GM12878 (cell line): ENCODE measurements at regions not wholly inside any gene's neighbourhood (a gene's known extent, or its start where the extent isn't known, plus 50 kb on each side); places are given as distances from the start of the nearest gene placed in this dataset.

Source experiments
- ATAC-seq: fragments of 200-7000 bp; cut with Tn5 transposase; 3 replicates; pipeline ENCODE4 v1.9.1; 2020; ENCODE audit warnings: mild to moderate bottlenecking, moderate library complexity
- BruUV-seq: library from RNA; stranded (reverse); fragments of 400-500 nt; replicated peaks from 2 replicates; lab custom pipeline; 2021; lab: Mats Ljungman, UMichigan
- CTCF ChIA-PET: fragments of 300-600 bp; sonication (Branson Sonifier 250); formaldehyde crosslinking; extraction: SDS; loops from one replicate; lab custom pipeline; 2021; ENCODE audit warnings: inconsistent platforms; lab: Yijun Ruan, JAX
- POLR2A ChIA-PET: fragments of 350-600 bp; formaldehyde crosslinking; extraction: SDS; loops from one replicate; lab custom pipeline; 2021; ENCODE audit warnings: inconsistent platforms; lab: Charles Lee
- RAD21 ChIA-PET: fragments of 300-600 bp; sonication (Branson Sonifier 250); formaldehyde crosslinking; loops from one replicate; lab custom pipeline; 2023; ENCODE audit warnings: antibody characterized with exemption; ENCODE audit not compliant: unreplicated experiment; lab: Charles Lee
- SMC1A ChIA-PET: fragments of 300-600 bp; sonication (Branson Sonifier 250); formaldehyde crosslinking; loops from one replicate; lab custom pipeline; 2023; ENCODE audit not compliant: unreplicated experiment, uncharacterized antibody; lab: Charles Lee
- DNase-seq: peaks from one replicate; pipeline ENCODE4 v3.0.0-alpha.2; 2011; ENCODE audit warnings: low read depth, low spot score
- FAIRE-seq: peaks from 3 replicates; lab custom pipeline; 2011; peaks lifted over from hg19 to GRCh38; lab: Jason Lieb, UNC
- H2AFZ ChIP-seq: 2 replicates; pipeline ENCODE4 v1.6.0; 2011; ENCODE audit warnings: low read depth, low read length, control low read depth; ENCODE audit not compliant: control insufficient read depth
- H3K27ac ChIP-seq: 2 replicates; pipeline ENCODE4 v1.5.1; 2011; ENCODE audit warnings: control low read depth; ENCODE audit not compliant: control insufficient read depth, insufficient read depth
- H3K27me3 ChIP-seq, 2 experiments: replicated peaks in 1 of 2; 2 replicates each; pipeline versions ENCODE4 v1.6.0 to v1.6.1; 2011; ENCODE audit warnings: low read length in 1 of 2; ENCODE audit not compliant: control insufficient read depth in 2 of 2, insufficient read depth in 2 of 2
- H3K36me3 ChIP-seq, 2 experiments: 2 replicates each; pipeline ENCODE4 v1.5.1; 2011; ENCODE audit warnings: low read length in 1 of 2; ENCODE audit not compliant: control insufficient read depth in 2 of 2, insufficient read depth in 2 of 2
- H3K4me1 ChIP-seq: 2 replicates; pipeline ENCODE4 v1.6.1; 2011; ENCODE audit warnings: mild to moderate bottlenecking, low read length, moderate library complexity, mixed read lengths; ENCODE audit not compliant: control insufficient read depth, insufficient read depth
- H3K4me2 ChIP-seq: 2 replicates; pipeline ENCODE4 v1.6.0; 2011; ENCODE audit warnings: control low read depth; ENCODE audit not compliant: control insufficient read depth, insufficient read depth
- H3K4me3 ChIP-seq: fragments of 200-600 bp; sonication (generic); 2 replicates; pipeline ENCODE4 v1.5.1; 2016
- H3K79me2 ChIP-seq: 2 replicates; pipeline ENCODE4 v1.6.0; 2011; ENCODE audit warnings: low read length; ENCODE audit not compliant: control insufficient read depth, insufficient read depth
- H3K9ac ChIP-seq: 2 replicates; pipeline ENCODE4 v1.8.0; 2011; ENCODE audit warnings: low read length, control low read depth, mixed read lengths; ENCODE audit not compliant: control insufficient read depth, insufficient read depth
- H3K9me3 ChIP-seq: replicated peaks from 3 replicates; pipeline ENCODE4 v1.5.1; 2011; ENCODE audit warnings: mild to moderate bottlenecking, low read length; ENCODE audit not compliant: control insufficient read depth, insufficient read depth
- H4K20me1 ChIP-seq: 2 replicates; pipeline ENCODE4 v1.6.0; 2011; ENCODE audit not compliant: control insufficient read depth, insufficient read depth
- DPF2 ChIP-seq: fragments of 450-650 bp; IDR thresholded peaks from 2 replicates; pipeline ENCODE4 v1.6.1; 2017; ENCODE audit warnings: mild to moderate bottlenecking
- KDM1A ChIP-seq: fragments of 200-600 bp; sonication (generic); IDR thresholded peaks from 2 replicates; pipeline ENCODE4 v1.6.1; 2016; ENCODE audit warnings: borderline replicate concordance
- MEF2B ChIP-seq: fragments of 450-650 bp; IDR thresholded peaks from 2 replicates; pipeline ENCODE4 v1.6.1; 2018; ENCODE audit warnings: mild to moderate bottlenecking, moderate library complexity; ENCODE audit not compliant: partially characterized antibody, poor library complexity, severe bottlenecking
- MTA3 ChIP-seq: IDR thresholded peaks from 2 replicates; pipeline ENCODE4 v1.6.1; 2012; ENCODE audit warnings: low read length, inconsistent platforms, borderline replicate concordance
- NRF1 ChIP-seq: conservative IDR thresholded peaks from 2 replicates; pipeline ENCODE4 v1.6.1; 2011; ENCODE audit warnings: mild to moderate bottlenecking, low read depth, low read length, improper control_type of control experiment
- PAX5 ChIP-seq: IDR thresholded peaks from 2 replicates; pipeline ENCODE4 v1.6.1; 2011; ENCODE audit warnings: low read depth, low read length, borderline replicate concordance
- RELB ChIP-seq: fragments of 450-650 bp; IDR thresholded peaks from 2 replicates; pipeline ENCODE4 v1.6.1; 2017; ENCODE audit warnings: low read depth, mild to moderate bottlenecking, moderate library complexity
- SRF ChIP-seq, 2 experiments: IDR thresholded peaks; 2 replicates each; pipeline ENCODE4 v1.6.1; 2011; ENCODE audit warnings: low read depth in 2 of 2, low read length in 2 of 2, mild to moderate bottlenecking in 1 of 2, moderate library complexity in 1 of 2
- STAT3 ChIP-seq: IDR thresholded peaks from 2 replicates; pipeline ENCODE4 v1.6.1; 2011; ENCODE audit warnings: low read depth, low read length, improper control_type of control experiment
- SUZ12 ChIP-seq: fragments of 200-600 bp; sonication (generic); IDR thresholded peaks from one replicate; pipeline ENCODE4 v1.6.1; 2018; ENCODE audit warnings: antibody characterized with exemption, mild to moderate bottlenecking; ENCODE audit not compliant: unreplicated experiment
- WGBS: methylation state at CpG from one replicate; pipeline ENCODE4 v1.1.6; 2016; ENCODE audit warnings: low lambda C conversion rate; ENCODE audit not compliant: insufficient replicate concordance, insufficient coverage; ENCODE audit errors: missing lambda C conversion rate; 5-methylcytosine and 5-hydroxymethylcytosine counted together
- in situ Hi-C: fragments of 300-500 bp; cut with MboI; formaldehyde crosslinking; loops from 9 replicates; pipeline ENCODE4 v1.14.3; 2018; ENCODE audit warnings: mixed read lengths
- intact Hi-C: fragments of 100-400 bp; cut with micrococcal nuclease; formaldehyde crosslinking; loops from one replicate; pipeline ENCODE4 v1.14.2; 2022; ENCODE audit not compliant: unreplicated experiment

DNA sequence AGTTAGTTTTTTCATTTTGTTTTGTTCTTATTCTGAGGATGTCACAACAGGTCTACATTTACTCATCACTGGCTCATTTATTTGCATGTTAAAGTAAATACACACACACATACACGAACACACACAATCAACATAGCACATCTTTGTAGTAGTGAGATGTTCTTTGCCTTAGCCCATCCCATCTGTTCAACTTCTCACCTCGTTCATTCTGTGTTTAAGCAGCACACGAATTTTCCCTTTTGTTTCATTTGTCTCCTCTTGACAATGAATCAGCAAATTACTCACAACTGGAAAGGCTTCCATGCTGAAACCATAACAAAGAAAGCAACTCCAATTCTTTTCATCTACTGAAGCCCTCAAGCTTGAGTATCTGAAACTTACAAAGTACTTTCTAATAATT, 133.3 kb upstream of the CHRM3 start:
- FAIRE-seq: no peak
- Histone ChIP-seq H3K4me3 (no peak overlapping the region), H2AFZ (no peak overlapping the region), H3K79me2 (no peaks in the 10 kb centered on the region), H3K9ac (no peak overlapping the region), H3K27ac (no peak overlapping the region), H3K27me3 (no peaks in the 10 kb centered on the region), H3K36me3 (no peaks in the 10 kb centered on the region), H3K4me1 (no peaks in the 10 kb centered on the region), H4K20me1 (no peaks in the 10 kb centered on the region), H3K4me2 (no peak overlapping the region), H3K9me3 (no peaks in the 10 kb centered on the region)
- WGBS: 0% methylated on average over 3 of the region's 3 CpGs
- DNase-seq: no peak
- POLR2A ChIA-PET: no interaction called here
- SMC1A ChIA-PET: no interaction called here
- CTCF ChIA-PET: no interaction called here
- RAD21 ChIA-PET: no interaction called here
- in situ Hi-C loops: no loop called here
- intact Hi-C loops: no loop called here
- BruUV-seq: no TSS peak
- no peak for ATAC-seq
- TF ChIP-seq NRF1 (no peak), MEF2B (no peak), DPF2 (no peak), KDM1A (no peak), SUZ12 (no peak), SRF (IDR thresholded peaks at IDR 0.05; ENCODE audit: low read depth in 2 of 2, low read length in 2 of 2) (no peak), MTA3 (no peak), PAX5 (no peak), STAT3 (no peak), RELB (no peak)
